EL (cell line): ENCODE measurements at regions not wholly inside any gene's neighbourhood (a gene's known extent, or its start where the extent isn't known, plus 50 kb on each side); places are given as distances from the start of the nearest gene placed in this dataset.

Experiments
- DNase-seq: peaks from one replicate; pipeline ENCODE4 v3.0.0-alpha.2; 2016

DNA sequence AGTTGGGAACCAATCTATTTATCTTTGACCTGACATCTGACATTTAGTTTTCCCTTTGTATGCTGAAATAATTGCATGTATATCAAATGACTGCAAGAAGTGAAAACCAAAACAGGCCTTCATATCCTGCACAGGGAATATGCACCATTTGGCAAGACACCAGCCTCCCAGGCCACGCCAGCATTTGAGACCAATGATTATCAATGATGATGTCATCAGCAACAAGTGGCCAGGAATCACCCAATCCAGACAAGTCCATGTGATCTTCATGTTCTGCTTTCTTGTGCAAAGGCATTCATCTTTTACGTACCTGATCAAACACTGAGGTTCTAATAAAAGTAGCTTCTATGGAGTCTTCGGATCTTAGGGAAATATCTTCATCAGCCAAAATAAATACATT is 107.4 kb upstream of the TENT5A start:
- DNase-seq, result no peak

DNA sequence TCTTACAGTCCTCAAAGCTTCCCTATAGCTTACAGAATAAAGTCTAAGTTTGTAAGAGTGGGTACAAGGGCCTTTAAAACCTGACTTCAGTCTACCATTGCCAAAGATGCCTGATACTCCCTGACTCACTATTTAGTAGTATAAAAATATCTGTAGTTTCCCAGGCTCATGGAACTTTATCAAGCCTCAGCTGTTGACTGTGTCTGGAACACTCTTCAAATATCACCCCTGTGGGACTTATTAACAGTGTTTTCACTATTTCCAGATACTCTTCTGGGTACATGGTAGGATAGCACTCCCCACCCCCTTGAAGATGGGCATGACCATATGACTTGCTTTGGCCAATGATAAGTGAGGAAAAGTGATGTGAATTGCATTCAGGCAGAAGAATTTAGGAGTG is 105.3 kb upstream of the TENT5A start:
- DNase-seq, result no peak

DNA sequence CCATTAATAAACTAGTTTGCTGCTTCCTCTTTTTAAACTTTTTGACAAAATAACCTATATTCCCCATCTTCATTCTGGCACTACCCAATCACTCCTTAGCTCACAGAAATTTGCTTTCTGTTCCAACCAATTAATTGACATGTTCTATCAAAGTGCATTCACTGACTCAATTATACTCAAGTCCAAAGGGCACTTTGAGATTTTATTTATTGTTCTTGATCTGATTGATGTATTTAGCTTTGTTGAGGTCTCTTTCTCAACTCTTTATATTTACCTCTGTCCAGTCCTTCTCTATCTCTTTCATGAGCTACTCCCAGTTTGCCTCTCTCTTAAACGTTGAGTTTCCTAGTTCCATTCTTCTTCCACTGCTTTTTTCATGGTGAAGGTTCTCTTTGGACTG is 104.4 kb upstream of the TENT5A start:
- DNase-seq, result no peak

DNA sequence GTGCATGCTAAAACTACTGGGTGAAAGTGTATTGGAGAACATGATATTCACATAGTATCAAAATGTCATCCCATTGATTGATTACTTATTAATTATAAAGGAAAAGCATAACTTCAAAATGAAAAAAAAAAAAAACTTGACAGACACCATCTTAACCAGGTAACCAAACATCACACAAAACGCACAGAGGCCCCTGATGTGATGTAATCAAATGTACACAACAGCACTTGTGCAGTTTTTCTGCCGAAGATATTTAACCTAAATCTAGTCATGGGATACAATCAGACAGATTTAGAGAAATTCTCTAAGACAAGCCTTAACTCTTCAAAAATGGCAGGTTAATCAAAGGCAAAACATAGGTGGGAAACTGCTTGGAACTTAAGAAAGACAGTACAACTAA is 102.0 kb upstream of the TENT5A start:
- no peak for DNase-seq

DNA sequence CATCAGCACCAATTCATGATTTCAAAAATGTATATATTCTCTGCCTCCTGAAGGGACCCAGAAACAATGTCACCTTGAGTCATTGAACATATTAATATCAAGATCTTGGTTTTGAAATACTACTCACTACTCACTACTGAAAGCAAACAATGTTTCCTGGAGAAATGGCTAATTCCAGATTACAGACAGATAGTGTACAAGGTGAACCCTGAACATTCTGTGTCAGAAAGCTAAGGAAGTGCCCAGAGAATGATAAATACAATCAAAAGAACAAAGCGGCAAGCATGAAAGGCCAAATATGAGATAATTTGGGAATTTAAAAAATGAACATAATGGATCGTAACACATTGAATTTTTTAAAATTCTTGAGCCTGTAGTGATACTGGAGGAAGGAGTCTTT is 101.5 kb upstream of the TENT5A start:
- DNase-seq, result no peak

DNA sequence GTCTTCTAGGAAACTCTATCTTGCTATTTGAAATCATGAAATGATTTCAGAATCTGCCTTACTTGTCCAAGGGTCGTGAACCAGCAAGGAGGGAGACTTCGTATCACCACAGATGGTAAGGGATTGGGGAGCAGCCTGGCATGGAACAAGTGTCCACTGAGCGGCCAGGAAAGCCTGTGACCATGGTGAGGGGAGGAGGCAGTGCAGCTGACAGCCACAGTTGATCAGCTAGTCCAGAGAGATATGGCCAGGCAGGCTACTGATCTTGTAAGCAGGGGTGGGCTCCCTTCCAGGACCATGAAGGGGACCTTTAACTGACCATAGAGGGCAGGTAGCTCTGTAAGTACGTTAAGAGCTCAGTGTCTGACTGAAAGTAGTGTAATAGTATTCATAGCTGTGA is 96.8 kb upstream of the TENT5A start:
- DNase-seq, result no peak

DNA sequence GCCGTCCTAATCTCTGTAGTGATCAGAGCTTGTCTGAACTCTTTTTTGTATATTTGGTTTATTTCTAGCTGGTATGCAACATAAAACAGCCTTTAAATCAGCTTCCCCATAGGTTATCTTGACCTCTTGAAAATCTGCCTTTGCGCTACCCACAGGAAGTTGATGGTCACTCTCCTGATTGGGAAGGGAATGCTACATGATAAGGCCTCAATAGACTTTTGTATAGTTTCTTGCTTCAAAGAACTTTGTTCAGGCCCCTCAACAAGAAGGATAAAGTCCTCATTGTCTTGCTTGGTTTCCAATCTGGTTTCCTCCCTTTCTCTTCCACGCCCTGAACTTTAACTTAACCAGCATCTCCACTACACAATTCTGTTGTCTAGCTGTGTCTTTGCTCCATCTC is 95.4 kb upstream of the TENT5A start:
- no peak for DNase-seq

DNA sequence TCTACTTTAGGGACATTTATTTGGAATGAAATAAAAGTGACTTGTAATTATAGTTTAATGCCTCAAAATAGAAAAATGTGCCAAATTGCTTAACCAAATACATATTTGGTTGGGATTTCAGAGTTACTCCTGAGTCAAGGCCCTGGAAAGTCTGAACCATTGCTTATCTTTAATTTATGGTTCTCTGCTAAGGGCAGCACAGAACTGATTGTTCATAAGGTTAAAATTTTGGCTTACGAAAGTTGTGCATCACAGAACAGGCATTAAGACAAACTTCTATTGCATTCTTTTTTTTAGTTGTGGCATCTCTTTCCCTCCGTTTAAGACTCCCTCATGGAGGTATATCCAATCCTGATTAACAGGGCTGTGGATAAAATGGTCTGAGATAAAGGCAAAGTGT is 92.2 kb upstream of the TENT5A start:
- DNase-seq, result no peak

DNA sequence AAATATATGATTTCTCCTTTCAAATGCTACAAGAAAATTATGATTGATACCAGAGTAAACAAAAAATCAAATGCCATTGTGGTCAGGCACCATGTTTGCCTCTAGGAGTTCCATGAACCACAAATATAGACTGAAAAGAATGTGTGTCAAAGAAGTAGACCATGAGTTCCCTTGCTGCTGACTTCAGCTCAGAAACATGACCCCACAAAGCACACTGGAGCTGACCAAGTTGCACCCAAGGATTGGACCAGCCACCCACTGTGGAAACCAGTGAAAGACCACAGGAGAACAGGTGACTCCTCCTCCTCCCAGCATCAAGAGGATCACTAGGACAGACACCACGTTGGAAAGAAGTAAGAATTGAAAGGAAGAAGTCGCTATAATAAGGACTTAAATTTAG is 90.8 kb upstream of the TENT5A start:
- DNase-seq, result no peak

DNA sequence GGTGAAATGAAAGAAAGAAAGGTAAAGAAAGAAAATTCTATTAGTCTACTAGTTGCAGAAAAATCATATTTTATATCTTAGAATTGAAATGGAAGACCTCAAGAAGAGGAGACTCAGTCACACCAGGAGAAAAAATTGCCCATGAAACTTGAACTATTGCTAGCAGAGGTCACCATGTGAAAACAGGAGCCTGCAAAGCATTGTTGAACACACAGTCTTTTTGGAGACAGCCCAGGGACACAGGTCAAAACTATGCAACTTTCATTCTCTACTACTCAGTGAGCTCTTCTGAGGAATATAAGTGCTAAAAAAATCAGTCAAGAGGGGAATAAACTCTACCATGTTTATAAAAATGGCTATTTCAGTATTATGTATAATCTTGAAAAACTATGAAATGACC is 89.8 kb upstream of the TENT5A start:
- no peak for DNase-seq

DNA sequence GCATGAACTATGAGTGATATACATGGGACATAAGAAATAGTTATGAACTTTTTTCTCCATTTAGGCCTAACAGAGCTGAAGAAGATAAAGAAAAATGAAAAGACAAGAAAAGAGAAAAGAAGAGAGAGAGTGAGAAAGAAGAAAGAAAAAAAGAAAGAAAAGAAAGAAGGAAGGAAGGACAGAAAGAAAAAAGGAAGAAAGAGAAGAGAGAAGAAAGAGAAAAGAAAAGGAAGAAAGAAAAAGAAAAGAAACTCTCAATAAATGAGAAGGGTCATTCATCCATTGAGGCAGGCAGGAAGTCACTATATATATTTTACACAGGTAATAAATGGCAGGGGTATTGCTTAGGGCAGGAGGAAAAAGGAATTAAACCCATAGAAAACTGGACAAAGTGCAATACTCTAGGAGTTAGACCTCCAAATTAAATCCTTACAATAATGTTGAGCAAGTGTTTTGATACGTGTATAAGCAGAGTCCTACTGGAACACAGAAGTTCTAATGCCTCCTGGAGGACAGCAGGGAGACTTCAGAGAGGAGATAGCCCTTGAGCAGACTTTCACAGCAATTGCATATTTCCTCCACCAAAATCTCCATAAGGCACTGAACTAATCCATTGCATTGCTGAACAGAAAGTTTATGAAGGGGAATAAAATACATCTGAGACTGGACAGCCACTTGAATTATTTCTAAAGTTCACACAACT is 86.4 kb upstream of the TENT5A start:
- DNase-seq, result no peak

DNA sequence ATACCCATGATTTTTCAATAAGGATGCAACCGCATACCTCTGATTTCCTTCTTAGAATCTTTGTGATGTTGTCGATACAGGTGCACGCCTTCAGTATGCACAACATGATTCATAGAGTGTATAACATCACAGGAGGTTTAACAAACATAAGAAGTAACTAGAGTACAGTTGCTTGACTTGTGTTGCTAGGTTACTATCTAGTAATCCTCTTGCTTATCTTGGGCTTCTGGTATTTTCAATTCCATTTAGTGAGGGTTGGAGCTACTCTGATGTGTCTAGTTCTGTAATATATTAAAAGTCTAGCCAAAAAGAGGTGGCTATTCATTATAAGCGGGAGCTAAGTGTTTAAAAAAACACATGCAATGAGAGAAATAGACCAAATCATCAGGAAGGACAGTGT is 85.5 kb upstream of the TENT5A start:
- no peak for DNase-seq

DNA sequence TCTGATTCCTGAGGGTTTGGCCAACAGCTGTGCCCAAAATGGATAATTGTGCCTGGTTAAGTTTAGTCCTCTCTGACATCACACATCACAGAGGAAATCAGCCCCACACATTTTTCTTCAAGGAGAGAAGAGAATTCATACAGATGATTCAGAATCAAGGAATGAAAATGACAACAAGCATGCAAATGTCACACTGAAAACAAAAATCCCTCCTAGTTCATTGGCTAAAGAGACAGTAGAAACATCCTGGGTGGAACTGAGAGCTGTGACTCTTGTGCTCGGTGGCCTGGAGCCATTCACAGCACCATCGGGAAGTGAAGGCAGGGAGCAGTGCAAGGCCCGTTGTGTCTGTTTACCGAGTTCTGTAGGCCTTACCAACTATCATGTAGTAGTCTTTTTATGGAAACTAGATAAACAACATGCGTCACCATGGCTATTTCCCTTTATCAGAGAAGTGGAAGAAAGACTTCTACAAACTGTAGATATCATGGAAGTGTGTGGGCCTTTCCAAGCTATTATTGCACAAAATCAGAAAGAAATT is 81.7 kb upstream of the TENT5A start:
- DNase-seq, result peak; percentile 89

DNA sequence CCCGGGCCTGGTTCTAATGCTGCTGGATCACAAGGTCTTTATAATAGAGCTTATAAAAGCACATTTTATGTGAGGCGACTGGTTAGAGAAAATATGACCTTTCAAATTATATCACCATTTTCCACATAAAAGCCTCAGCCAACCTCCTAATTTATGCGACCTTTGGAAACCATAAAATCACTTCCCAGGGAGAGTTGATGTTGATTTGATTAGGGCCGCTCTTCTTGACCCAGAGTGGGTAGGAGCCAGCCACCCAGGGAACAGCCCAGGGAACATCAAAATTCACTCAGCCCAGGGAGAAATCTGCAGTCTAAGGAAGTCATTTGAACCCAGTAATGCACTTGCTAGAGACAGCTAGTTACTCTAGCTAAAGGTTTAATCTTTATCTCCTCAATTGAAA is 79.8 kb upstream of the TENT5A start:
- DNase-seq, result no peak

DNA sequence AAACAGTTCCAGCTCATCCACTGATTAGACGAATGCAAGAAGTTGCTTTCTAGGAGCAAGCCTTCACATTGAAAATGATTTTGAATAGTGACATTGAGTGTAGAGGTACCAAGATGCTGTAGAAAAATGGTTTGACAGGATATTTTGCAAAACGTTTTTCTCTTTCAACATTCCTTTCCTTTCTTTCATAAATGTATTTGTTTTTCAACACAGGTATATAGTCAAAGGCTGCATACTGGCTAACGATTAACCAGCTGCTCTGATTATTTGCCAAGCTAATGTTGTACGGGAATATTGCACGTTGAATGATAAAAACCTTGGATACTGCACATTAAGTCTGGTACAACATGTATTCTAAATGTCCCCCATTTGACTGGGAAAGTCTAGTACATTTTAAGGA is 78.8 kb upstream of the TENT5A start:
- DNase-seq, result no peak

DNA sequence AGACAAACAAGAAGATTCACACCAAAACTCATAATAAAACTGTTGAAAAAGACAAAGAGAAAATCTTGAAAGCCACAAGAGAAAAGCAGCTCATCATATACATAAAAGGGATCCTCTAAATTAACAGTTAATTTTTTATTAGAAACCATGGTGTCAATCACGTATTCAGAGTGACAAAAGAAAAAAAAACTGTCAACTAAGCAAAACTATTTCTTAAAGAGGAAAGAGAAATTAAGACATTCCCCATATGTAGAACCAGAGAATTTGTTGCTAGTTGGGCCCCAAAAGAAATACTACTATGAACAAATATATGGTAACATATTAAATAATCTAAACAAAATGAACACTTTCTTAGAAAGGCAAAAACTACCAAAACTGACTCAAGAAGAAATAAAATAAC is 74.3 kb upstream of the TENT5A start:
- DNase-seq, result no peak

DNA sequence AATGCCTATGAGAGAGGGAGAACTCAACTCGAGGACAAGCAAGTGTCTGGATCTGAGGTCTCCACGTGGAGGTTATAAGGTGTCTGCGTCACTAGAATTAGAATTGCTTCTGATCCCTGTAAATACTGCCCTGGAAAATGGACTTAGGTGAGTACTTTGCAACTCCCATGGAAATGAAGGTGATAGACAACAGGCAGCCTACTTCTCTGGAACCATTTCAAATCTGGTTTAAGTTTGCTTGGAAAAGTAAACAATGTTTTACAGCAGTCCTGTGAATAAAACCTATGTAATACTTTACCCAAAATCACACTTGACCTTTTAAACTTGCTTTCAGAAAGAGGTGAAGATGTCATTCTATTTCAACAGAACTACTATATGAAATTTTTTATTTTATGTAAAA is 70.1 kb upstream of the TENT5A start:
- no peak for DNase-seq

DNA sequence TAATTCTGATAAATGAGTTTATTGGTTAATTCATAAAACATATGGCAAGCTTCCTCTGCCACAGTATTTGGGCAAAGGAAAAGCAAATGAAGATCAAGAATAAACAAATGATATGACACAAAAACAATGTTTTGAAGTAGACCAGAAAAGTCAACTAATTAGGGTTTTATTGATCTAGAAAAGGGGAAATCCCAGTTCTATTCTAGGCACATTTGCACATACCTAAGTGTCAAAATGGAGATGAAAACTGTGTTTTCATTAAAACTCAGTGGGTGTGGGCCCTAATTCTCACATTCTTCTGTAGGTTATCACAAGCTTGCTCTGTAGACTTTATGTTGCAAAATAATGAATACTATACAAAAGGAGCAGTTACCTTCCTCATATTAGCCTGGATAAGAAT is 69.0 kb upstream of the TENT5A start:
- DNase-seq, result no peak

DNA sequence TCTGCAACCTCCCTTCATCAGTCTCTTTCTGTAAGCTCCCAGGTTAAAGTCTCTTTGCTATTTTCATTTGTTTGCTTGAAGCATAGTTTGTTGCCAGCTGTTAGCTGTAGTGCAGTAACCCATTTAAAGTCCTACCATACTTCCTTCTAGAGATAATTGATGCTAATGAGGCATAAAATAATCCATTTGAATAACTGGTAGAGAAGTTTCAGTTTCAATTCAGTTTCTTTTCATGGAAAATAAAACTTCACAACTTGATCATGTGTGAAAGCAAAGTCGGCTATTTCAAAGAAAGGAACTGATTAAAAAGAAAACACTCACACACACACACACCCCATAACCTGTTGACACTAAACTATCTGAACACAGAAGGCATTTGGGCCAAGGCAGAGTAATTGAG is 68.5 kb upstream of the TENT5A start:
- DNase-seq, result no peak

DNA sequence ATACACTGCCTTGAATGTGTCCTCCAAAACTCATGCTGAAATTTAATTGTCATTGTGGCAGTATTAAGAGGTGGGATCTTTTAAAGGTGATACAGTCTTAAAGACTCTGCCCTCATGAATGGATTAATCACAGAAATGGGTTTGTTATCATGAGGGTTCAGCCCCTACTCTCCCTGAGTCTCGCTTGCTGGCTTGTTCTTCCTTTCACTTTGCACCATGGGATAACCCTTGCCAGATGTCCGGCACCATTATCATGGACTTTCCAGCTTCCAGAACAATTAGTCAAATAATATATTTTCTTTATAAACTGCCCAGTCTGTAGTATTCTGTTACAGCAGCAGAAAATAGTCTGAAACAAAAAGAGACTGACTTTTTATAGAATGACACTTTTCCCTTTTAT is 67.9 kb upstream of the TENT5A start:
- no peak for DNase-seq

DNA sequence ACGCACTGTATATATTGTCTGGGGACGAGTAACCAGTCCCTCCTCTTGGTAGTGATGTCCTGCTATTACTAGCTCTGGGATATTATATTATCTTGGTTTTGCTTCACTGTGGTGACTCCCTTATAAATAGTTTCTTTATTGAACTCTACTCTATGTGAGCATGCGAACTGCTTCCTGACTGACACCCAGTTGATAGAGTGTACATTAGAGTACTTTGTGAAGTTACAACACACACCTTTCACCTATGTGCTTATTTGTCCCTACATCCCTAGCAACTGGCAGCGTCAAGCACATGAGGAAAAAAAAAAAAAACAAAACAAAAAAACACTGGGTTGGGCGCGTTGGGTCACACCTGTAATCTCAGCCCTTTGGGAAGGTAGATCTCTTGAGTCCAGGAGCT is 67.3 kb upstream of the TENT5A start:
- DNase-seq, result no peak

DNA sequence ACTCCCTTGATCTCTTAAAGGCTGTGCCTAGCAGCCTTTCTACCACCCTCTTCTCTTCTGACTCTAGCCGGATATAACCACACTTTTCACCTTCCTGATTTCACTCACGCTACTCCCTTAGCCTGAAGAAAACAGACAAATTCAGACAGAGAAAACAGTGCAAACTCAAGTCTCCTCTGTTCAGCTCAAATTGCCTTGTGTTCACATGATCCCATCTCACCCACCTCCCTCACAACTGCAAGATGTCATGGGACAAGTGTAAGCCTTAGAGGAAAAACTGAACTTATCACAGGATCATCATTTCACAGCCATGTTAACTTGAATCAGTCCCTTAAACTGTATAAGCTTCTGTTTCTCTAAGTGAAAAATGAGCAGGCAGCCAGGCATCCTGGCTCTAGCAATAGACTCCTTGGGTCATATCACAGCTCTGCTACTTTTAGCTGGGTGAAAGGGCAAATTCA is 66.5 kb upstream of the TENT5A start:
- no peak for DNase-seq

DNA sequence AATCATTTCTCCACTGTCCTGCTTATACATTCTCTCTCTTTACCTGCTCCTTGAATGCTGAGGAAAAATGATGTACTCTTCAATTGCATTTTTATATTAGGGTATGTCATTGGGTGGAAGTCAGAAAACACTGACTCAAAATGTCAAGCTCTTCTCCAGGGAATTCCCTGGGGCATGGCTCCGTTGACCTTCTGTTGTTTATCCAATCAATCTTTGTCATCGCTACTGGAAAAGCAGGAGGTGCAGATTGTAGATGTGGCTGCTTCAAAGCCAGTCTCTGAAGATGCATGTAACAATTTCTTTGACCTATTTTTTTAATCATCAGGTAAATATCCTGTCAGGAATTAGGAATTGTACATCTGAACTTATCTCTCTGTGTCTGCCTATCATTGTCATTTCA is 63.9 kb upstream of the TENT5A start:
- DNase-seq, result no peak

DNA sequence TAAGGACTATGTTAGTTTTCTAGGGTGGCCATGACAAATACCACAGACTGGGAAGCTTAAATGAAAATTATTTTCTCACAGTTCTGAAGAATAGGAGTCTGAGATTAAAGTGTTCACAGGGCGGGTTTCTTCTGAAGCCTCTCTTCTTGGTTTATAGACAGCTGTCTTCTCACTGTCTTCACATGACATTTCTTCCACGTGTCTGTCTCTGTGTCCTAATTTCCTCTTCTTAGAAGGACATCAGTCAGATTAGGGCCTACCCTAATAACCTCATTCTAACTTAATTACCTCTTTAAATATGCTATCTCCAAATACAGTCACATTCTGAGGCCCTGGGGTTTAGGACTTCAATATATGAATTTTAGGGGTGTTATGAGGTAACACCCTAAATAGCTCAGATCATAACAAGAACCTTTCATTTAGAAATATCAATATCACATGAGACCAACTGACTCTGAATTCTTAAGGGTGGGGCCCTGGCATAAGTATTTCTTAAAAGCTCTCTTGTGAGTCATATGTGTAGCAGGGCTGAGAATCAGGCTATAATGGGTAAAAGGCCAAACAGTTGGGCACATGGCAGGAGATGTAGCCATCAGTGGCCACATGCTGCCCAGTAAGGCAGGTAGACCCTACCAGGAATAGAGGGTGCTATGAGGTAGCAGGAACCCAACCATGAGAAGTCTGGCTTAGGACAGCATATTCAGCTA is 62.0 kb upstream of the TENT5A start:
- peak; percentile 48 for DNase-seq

DNA sequence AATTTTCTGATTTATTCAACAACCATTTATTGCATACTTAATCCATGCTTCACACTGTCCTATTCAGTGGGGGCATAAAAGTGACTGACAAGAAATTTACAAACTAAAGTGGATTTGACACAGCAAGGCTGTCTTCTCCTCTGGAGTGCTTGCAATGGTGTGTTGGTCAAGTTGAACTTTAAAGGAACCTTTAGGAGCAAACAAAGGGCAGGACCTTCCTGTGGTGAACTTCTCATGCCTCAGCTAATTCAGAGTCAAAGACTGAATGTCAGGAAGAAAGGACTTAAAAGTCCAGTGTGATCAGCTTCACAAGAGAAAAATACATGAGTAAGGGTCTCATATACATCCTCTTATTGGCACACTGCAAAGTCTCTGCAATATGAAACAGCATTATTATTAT is 60.8 kb upstream of the TENT5A start:
- no peak for DNase-seq
